Duodenal mucosa (tissue), 2 donors: ENCODE measurements at regions not wholly inside any gene's neighbourhood (a gene's known extent, or its start where the extent isn't known, plus 50 kb on each side); places are given as distances from the start of the nearest gene placed in this dataset.

Source experiments
- H3K27ac ChIP-seq: one replicate; pipeline ENCODE4 v1.7.0; 2013; ENCODE audit warnings: low read depth, low read length
- H3K27me3 ChIP-seq, 2 donors: one replicate each; pipeline ENCODE4 v1.7.0; 2013; ENCODE audit warnings: low read length in 2 of 2, control low read depth in 1 of 2; ENCODE audit not compliant: insufficient read depth in 2 of 2, control insufficient read depth in 1 of 2
- H3K36me3 ChIP-seq, 2 donors: one replicate each; pipeline ENCODE4 v1.7.0; 2013; ENCODE audit warnings: low read length in 2 of 2, control low read depth in 1 of 2; ENCODE audit not compliant: insufficient read depth in 2 of 2, control insufficient read depth in 1 of 2
- H3K4me1 ChIP-seq, 2 donors: one replicate each; pipeline ENCODE4 v1.7.0; 2013; ENCODE audit warnings: low read length in 2 of 2, control low read depth in 1 of 2; ENCODE audit not compliant: insufficient read depth in 2 of 2, control insufficient read depth in 1 of 2
- H3K4me3 ChIP-seq, 2 donors: one replicate each; pipeline ENCODE4 v1.7.0; 2013; ENCODE audit warnings: low read length in 2 of 2, low read depth in 1 of 2
- H3K9ac ChIP-seq, 2 donors: one replicate each; pipeline ENCODE4 v1.7.0; 2013; ENCODE audit warnings: low read length in 2 of 2, low read depth in 1 of 2
- H3K9me3 ChIP-seq, 2 donors: one replicate each; pipeline ENCODE4 v1.7.0; 2013; ENCODE audit warnings: low read length in 2 of 2, control low read depth in 1 of 2; ENCODE audit not compliant: control insufficient read depth in 1 of 2

GRCh38 chr18:40631319-40631718 is 1323.7 kb upstream of the PIK3C3 start:
- H3K27me3 ChIP-seq: no peaks in the 10 kb centered on the region
- no peak overlapping the region for H3K9ac ChIP-seq
- no peak overlapping the region for H3K4me3 ChIP-seq
- peaks cover under 1 to 21% of the 10 kb centered on the region in 2 donors for H3K9me3 ChIP-seq
- H3K36me3 ChIP-seq: no peaks in the 10 kb centered on the region
- H3K27ac ChIP-seq: no peak overlapping the region
- no peaks in the 10 kb centered on the region for H3K4me1 ChIP-seq

GRCh38 chr18:40630496-40630895 is 1324.5 kb upstream of the PIK3C3 start:
- no peak overlapping the region for H3K9ac ChIP-seq
- H3K4me1 ChIP-seq: no peaks in the 10 kb centered on the region
- no peaks in the 10 kb centered on the region for H3K27me3 ChIP-seq
- no peak overlapping the region for H3K27ac ChIP-seq
- H3K36me3 ChIP-seq: no peaks in the 10 kb centered on the region
- H3K4me3 ChIP-seq: no peak overlapping the region
- peaks cover 4 to 17% of the 10 kb centered on the region in 2 donors for H3K9me3 ChIP-seq

- no peak overlapping the region for H3K4me3 ChIP-seq
Observed at GRCh38 chr18:40624959-40625358, 1330.1 kb upstream of the PIK3C3 start.

GRCh38 chr18:40613721-40614120 is 1341.3 kb upstream of the PIK3C3 start:
- Histone ChIP-seq H3K36me3 (no peaks in the 10 kb centered on the region), H3K27me3 (no peaks in the 10 kb centered on the region), H3K4me1 (no peaks in the 10 kb centered on the region), H3K27ac (no peak overlapping the region), H3K9me3 (no peaks in the 10 kb centered on the region), H3K4me3 (no peak overlapping the region), H3K9ac (no peak overlapping the region)

More at GRCh38 chr18:40624959-40625358, 1330.1 kb upstream of the PIK3C3 start:
- Histone ChIP-seq H3K9me3 (peaks cover 4% of the 10 kb centered on the region in 2 donors), H3K27me3 (no peaks in the 10 kb centered on the region), H3K27ac (no peak overlapping the region), H3K9ac (no peak overlapping the region), H3K36me3 (no peaks in the 10 kb centered on the region), H3K4me1 (no peaks in the 10 kb centered on the region)

- Histone ChIP-seq H3K9ac (no peak overlapping the region), H3K4me1 (no peaks in the 10 kb centered on the region), H3K27ac (no peak overlapping the region), H3K9me3 (peaks cover 0 to 2% of the 10 kb centered on the region in 2 donors), H3K27me3 (no peaks in the 10 kb centered on the region), H3K4me3 (no peak overlapping the region), H3K36me3 (no peaks in the 10 kb centered on the region)
Observed at GRCh38 chr18:40612356-40612755, 1342.7 kb upstream of the PIK3C3 start.

GRCh38 chr18:40608226-40608625 is 1346.8 kb upstream of the PIK3C3 start:
- Histone ChIP-seq H3K9ac (no peak overlapping the region), H3K4me1 (no peaks in the 10 kb centered on the region), H3K36me3 (no peaks in the 10 kb centered on the region), H3K27me3 (no peaks in the 10 kb centered on the region), H3K27ac (no peak overlapping the region), H3K9me3 (peaks cover 2 to 4% of the 10 kb centered on the region in 2 donors), H3K4me3 (no peak overlapping the region)

GRCh38 chr18:40607542-40608148 is 1347.4 kb upstream of the PIK3C3 start:
- Histone ChIP-seq H3K27me3 (no peaks in the 10 kb centered on the region), H3K9ac (no peak overlapping the region), H3K4me3 (no peak overlapping the region), H3K4me1 (no peaks in the 10 kb centered on the region), H3K9me3 (peaks cover 2 to 4% of the 10 kb centered on the region in 2 donors), H3K36me3 (no peaks in the 10 kb centered on the region), H3K27ac (no peak overlapping the region)

GRCh38 chr18:40606996-40607395 is 1348.0 kb upstream of the PIK3C3 start:
- H3K27ac ChIP-seq: no peak overlapping the region
- H3K4me3 ChIP-seq: no peak overlapping the region
- no peaks in the 10 kb centered on the region for H3K4me1 ChIP-seq
- no peaks in the 10 kb centered on the region for H3K36me3 ChIP-seq
- H3K9me3 ChIP-seq: peaks cover 2 to 4% of the 10 kb centered on the region in 2 donors
- H3K9ac ChIP-seq: no peak overlapping the region
- H3K27me3 ChIP-seq: no peaks in the 10 kb centered on the region

- H3K4me3 ChIP-seq: no peak overlapping the region
- H3K36me3 ChIP-seq: no peaks in the 10 kb centered on the region
- no peak overlapping the region for H3K27ac ChIP-seq
- H3K27me3 ChIP-seq: no peaks in the 10 kb centered on the region
- H3K9me3 ChIP-seq: peaks cover 0 to 7% of the 10 kb centered on the region in 2 donors
- H3K9ac ChIP-seq: no peak overlapping the region
- H3K4me1 ChIP-seq: no peaks in the 10 kb centered on the region
Observed at GRCh38 chr18:40583671-40584070, 1371.4 kb upstream of the PIK3C3 start.

GRCh38 chr18:40582105-40582504 is 1372.9 kb upstream of the PIK3C3 start:
- Histone ChIP-seq H3K36me3 (no peaks in the 10 kb centered on the region), H3K27me3 (no peaks in the 10 kb centered on the region)

More at GRCh38 chr18:40582105-40582504, 1372.9 kb upstream of the PIK3C3 start:
- Histone ChIP-seq H3K4me3 (no peak overlapping the region), H3K27ac (no peak overlapping the region), H3K9me3 (peaks cover 0 to 7% of the 10 kb centered on the region in 2 donors), H3K4me1 (no peaks in the 10 kb centered on the region), H3K9ac (no peak overlapping the region)
